COR-L47 (cell line): ENCODE measurements at regions not wholly inside any gene's neighbourhood (a gene's known extent, or its start where the extent isn't known, plus 50 kb on each side); places are given as distances from the start of the nearest gene placed in this dataset.
"Not testable (repeated sequence)": the region's sequence is repeated elsewhere in the genome, so short reads cannot be mapped to it uniquely, and the experiment has no call there.

Source experiments
- DNase-seq: peaks from one replicate; lab custom pipeline; 2025; lab: John Stamatoyannopoulos, UW

- no peak for DNase-seq
These were observed 1112.0 kb upstream of the INTU start for GRCh38 chr4:126520731-126521130.

DNA sequence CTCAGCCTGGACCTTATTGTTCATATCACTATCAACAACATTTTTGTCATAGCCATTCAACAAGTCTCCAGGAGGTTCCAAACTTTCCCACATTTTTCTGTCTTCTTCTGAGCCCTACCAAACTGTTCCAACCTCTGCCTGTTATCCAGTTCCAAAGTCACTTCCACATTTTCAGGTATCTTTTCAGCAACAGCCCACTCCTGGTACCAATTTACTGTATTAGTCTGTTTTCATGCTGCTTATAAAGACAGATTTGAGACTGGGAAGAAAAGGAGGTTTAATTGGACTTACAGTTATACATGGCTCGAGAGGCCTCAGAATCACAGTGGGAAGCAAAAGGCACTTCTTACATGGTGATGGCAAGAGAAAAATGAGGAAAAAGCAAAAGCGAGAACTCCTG lies 1107.4 kb upstream of the INTU start:
- not testable (repeated sequence) for DNase-seq

DNA sequence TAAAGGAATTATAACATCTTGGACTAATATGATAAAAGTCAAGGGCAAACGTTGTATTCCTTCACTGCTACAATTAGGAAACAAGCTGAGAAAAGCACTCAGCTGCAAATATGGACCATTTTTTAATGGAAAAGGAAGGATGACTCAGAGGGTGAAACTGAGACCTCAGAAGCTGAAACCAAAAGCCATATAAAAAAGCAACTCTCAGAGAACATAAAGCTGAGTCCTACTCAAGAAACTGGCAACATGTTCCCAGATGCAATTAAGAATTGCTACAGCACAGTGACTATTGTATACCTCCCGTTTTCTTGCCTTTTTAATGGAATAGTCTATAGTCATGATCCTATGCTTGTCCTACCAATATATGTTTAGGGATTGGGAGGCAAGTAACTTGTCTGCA lies 1106.4 kb upstream of the INTU start:
- DNase-seq = no peak

DNA sequence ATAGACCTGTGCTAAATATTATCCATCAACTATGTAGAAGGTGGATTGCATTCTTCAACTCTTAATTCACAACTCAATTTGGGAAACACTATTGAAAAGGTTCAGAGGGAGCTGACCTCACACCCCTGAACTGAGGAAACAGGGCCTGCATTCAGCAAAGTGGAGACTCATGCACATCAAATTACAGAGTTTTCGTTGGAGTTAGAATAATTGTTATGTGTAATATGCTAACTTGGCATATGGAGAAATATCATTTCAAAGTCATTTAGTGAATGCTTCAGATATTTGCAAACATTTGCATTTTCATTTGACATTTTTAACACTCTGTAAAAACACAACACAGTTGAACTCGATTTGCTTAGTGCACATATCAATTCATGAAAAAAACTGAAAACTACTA lies 1102.8 kb upstream of the INTU start:
- no peak for DNase-seq

DNA sequence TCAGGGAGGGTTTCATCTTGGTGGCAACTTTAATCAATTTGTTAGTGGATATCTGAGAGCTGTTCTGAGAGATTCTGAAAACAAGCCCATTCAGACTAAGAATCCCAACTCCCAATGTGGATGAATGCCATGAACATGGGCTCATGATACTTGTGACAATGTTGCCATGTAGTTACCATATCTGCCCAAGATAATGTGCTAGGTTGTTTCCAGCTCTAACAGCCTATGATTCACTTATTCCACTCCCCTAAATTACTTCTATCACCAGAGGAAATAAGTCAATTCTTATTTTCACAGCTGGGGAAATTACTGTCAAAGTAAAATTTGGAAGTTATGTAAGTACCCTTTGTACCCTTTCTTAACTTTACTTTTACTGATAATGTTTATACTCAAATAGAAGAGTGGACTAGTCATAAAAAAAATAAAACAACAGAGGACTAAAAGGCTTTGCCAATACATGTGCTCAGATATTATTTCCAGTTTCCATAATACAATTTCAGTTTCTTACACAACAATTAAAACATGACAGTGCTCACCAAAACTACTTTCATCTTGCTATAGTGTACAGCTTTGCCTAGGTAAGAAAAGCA lies 1101.7 kb upstream of the INTU start:
- DNase-seq = no peak

GRCh38 chr4:126532527-126532926 lies 1100.2 kb upstream of the INTU start:
- no peak for DNase-seq

DNA sequence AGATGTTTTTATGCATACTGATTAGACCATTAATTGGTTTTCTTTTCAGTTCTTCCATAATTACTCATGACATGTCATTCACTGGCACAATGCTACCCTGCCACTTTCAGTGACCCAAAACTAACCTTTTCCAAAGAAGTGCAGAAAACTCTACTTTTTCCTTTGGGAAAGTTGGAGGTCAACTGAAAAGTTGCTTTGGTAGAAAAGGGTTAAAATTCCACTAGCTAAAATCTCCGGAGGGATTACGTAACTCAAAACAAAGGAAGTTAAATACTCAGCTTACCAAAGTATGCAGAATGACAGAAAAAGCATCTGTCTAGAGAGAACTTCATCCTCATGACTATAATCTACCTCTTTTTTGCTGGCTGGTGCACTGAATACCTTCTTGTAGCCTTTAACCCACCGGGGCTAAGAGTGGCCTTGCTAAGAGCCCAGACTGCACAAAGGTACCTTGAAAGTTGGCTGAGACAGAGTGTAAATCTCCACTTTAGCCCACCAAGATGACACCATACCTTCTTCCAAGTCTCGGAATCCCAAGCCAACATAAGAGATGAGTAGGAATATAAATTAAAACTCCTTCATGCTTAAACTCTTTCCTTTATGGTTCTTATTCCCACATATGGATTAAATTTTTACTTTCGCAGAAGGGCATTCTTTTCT lies 1099.5 kb upstream of the INTU start:
- DNase-seq = no peak

- DNase-seq = no peak
These were observed 1093.0 kb upstream of the INTU start for GRCh38 chr4:126539771-126540170.

GRCh38 chr4:126541820-126542219 lies 1090.9 kb upstream of the INTU start:
- DNase-seq = no peak

- DNase-seq = no peak
These were observed 1088.5 kb upstream of the INTU start for GRCh38 chr4:126544276-126544675.

GRCh38 chr4:126546197-126546596 lies 1086.6 kb upstream of the INTU start:
- DNase-seq = not testable (repeated sequence)

GRCh38 chr4:126547352-126547751 lies 1085.4 kb upstream of the INTU start:
- no peak for DNase-seq

DNA sequence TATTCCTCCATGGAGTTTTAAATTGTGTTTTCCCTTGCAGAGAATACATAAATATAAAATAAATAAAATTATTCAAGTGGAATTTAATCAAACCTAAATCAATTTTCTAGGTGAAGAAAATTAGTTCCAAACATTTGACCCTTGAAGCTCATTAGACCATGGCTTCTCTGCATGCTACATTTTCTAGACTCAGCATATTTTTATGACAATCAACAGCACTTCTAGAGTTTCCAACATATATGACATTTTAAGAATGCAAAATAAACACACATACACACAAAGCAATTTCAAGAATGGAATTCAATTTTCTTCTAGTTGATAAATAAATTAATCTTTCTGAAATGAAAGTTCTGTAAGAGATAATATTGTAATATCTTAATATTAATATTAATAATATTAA lies 1083.9 kb upstream of the INTU start:
- no peak for DNase-seq

DNA sequence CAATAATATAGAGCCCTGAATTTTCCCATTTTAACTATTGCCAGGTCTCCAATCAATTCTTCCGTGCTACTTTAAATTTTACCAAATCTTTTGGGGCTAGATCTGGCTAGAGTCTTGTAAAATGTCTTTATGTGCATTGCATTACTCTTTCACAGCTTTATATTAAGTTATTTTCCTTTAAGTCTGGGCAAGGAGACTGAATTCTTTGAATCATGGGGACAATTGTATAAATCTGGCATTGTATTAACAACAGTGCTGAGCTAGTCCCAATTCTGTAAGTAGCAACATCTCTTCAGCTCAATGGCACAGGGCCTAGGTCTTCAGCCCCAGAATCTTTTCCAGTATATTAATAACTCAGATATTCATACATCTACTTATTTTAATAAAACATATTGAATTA lies 1080.4 kb upstream of the INTU start:
- no peak for DNase-seq

GRCh38 chr4:126553248-126553647 lies 1079.5 kb upstream of the INTU start:
- DNase-seq = no peak

GRCh38 chr4:126558596-126558995 lies 1074.2 kb upstream of the INTU start:
- no peak for DNase-seq

DNA sequence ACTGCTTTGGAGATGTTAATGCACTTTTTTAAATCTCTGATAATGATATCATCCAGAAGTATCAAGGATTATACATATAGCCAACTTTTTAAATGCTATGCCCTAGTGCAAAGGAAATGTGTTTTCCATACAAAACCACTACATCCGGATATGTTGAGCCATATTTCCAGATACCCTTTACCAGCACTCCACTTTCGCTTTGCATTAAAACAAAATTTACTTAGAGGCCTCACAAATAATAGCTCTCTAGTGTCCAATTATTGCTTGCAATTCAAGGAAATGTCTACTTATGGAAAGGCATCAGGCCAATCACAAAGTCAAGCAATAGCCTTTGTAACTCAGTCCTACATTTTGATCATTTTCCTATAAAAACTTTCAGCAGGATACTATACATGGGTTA lies 1072.8 kb upstream of the INTU start:
- no peak for DNase-seq

DNA sequence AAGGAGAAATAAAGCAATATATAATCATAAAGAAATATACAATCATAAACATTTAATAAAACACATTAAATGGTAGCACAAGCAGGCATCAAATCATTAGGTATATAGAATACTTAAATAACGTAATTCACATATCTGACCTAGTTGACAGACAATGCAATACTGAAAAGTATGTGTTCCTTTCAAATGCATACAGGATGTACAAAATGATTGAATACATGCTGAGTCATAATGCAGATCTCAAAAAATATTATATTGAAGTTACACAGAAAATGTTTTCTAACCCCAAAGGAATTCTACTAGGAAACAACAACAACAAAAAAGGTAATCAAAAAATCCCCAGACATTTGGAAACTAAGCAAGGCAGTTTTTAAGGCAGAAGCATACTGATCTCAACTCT lies 1072.0 kb upstream of the INTU start:
- no peak for DNase-seq

- no peak for DNase-seq
These were observed 1069.4 kb upstream of the INTU start for GRCh38 chr4:126563389-126563788.

DNA sequence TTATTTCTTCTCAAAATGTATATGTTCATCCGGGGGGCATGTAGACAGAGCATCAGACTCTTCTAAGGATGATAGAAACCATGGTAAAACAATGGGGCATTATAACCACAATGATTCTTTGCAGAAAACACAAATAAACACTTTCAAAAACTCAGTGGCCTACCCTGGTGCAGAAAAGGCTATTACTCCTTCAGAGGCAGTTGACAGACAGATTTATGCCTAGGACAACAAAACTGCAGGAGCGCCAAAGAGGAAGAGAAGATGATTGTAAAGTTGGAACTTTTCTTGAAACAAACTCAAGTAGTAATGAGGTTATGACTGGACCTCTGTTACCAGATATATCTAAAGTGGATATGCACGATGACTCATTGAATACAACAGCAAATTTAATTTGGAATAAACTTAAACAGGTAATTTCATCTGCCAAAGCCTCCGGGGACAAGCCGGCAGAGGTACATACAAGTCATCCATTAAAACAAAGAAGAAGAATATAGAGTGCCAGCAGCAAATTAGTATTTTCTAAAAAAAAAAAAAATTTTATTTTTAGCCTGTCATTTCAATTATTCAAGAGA lies 1068.4 kb upstream of the INTU start:
- DNase-seq = no peak

GRCh38 chr4:126568652-126569570 lies 1063.8 kb upstream of the INTU start:
- no peak for DNase-seq

GRCh38 chr4:126572264-126572663 lies 1060.5 kb upstream of the INTU start:
- no peak for DNase-seq

DNA sequence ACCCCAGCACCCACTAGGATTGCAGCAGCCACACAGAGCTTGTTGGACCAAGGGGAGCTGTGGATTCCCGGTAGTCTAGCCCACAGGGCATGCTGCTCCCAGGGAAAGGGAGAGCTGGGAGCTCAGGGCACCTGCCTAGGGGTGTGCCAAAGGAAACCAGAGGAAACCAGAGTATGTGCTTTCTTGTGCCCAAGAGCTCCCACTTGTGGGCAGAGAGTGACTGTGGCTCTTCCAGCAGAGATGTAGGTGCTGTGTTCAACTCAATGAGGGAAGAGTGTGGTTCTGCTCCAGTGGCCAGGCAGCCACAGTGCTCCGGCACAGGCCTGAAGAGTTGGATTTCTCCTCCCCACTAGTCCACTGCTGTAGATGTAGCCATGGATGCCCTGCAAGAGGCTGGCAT lies 1050.0 kb upstream of the INTU start:
- no peak for DNase-seq
